ES-I3 (cell line): ENCODE measurements at regions not wholly inside any gene's neighbourhood (a gene's known extent, or its start where the extent isn't known, plus 50 kb on each side); places are given as distances from the start of the nearest gene placed in this dataset.
"Not testable (repeated sequence)": the region's sequence is repeated elsewhere in the genome, so short reads cannot be mapped to it uniquely, and the experiment has no call there.

Experiments used
- H3K36me3 ChIP-seq: 2 replicates; pipeline ENCODE4 v1.6.1; 2013; ENCODE audit warnings: mild to moderate bottlenecking, low read length, control low read depth, moderate library complexity; ENCODE audit not compliant: insufficient read depth
- H3K4me1 ChIP-seq: 2 replicates; pipeline ENCODE4 v1.6.1; 2013; ENCODE audit warnings: mild to moderate bottlenecking, control low read depth, low read length; ENCODE audit not compliant: insufficient read depth
- H3K9ac ChIP-seq: 2 replicates; pipeline ENCODE4 v1.6.1; 2013; ENCODE audit warnings: low read depth, mild to moderate bottlenecking, low read length, moderate library complexity
- H3K9me3 ChIP-seq: 2 replicates; pipeline ENCODE4 v1.6.1; 2013; ENCODE audit warnings: mild to moderate bottlenecking, low read length, moderate library complexity; ENCODE audit not compliant: control insufficient read depth, insufficient read depth

DNA sequence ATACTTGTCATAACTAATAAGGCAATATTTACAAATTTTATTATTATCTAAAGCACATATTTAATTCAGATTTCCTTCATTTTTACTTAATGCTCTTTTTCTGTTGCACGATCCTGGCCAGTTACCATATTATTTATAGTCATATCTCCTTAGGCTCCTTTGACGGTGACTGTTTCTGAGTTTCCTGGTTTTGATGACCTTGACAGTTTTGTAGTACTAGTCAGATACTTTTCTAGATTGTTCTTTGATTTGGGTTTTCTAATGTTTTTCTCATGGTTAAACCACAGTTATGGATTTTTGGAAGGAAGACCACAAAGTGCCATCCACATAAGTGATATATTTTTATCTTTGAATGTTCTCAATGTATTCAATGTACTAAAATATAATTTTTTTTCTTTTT, 171.0 kb upstream of the NANOGP8 start:
- Histone ChIP-seq H3K9ac (no peak overlapping the region), H3K4me1 (peaks cover 42% of the 10 kb centered on the region), H3K9me3 (no peaks in the 10 kb centered on the region), H3K36me3 (no peaks in the 10 kb centered on the region)

GRCh38 chr15:35254908-35255307, 169.8 kb upstream of the NANOGP8 start:
- peaks cover 42% of the 10 kb centered on the region for H3K4me1 ChIP-seq
- not testable (repeated sequence) for H3K9me3 ChIP-seq, H3K36me3 ChIP-seq
- H3K9ac ChIP-seq = peak overlapping the region; percentile 3; the same call in 1 of the 2 replicates

- H3K4me1 ChIP-seq = peaks cover 42% of the 10 kb centered on the region
- peak overlapping the region; percentile 10; the same call in 1 of the 2 replicates for H3K9ac ChIP-seq
- H3K36me3 ChIP-seq = no peaks in the 10 kb centered on the region
- H3K9me3 ChIP-seq = no peaks in the 10 kb centered on the region
Observed at GRCh38 chr15:35254062-35254461, 169.0 kb upstream of the NANOGP8 start.

- H3K4me1 ChIP-seq = peaks cover 50% of the 10 kb centered on the region
- H3K9ac ChIP-seq = no peak overlapping the region
- no peaks in the 10 kb centered on the region for H3K36me3 ChIP-seq
- no peaks in the 10 kb centered on the region for H3K9me3 ChIP-seq
Observed at GRCh38 chr15:35252351-35252865, 167.3 kb upstream of the NANOGP8 start.

- Histone ChIP-seq H3K9ac (no peak overlapping the region), H3K4me1 (peaks cover 50% of the 10 kb centered on the region), H3K36me3 (no peaks in the 10 kb centered on the region), H3K9me3 (no peaks in the 10 kb centered on the region)
Observed at GRCh38 chr15:35247150-35247549, 162.1 kb upstream of the NANOGP8 start.

GRCh38 chr15:35246451-35246850, 161.4 kb upstream of the NANOGP8 start:
- Histone ChIP-seq H3K36me3 (no peaks in the 10 kb centered on the region), H3K9ac (peak overlapping the region; percentile 1; the same call in 1 of the 2 replicates), H3K9me3 (no peaks in the 10 kb centered on the region), H3K4me1 (peaks cover 45% of the 10 kb centered on the region)

GRCh38 chr15:35245681-35246080, 160.6 kb upstream of the NANOGP8 start:
- not testable (repeated sequence) for H3K36me3 ChIP-seq, H3K9me3 ChIP-seq, H3K9ac ChIP-seq
- peaks cover 42% of the 10 kb centered on the region for H3K4me1 ChIP-seq

- no peaks in the 10 kb centered on the region for H3K9me3 ChIP-seq
Observed at GRCh38 chr15:35244227-35244626, 159.1 kb upstream of the NANOGP8 start.

DNA sequence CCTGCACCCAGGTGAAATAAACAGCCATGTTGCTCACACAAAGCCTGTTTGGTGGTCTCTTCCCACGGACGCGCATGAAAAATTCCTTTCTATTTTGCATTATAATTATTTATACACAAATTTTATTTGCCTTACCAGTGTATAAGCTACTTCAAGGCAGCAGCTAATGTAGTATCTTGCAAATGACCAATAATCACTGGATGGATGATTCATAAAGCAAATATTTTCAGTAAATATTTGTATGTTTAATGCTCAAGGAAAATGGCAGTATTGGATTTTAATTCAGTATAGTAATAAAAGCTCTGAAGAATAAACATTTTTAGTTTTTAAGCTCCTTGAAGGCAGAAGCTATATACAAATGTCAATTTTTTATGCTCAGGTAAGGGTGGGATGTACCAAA, 158.7 kb upstream of the NANOGP8 start:
- Histone ChIP-seq H3K4me1 (peaks cover 42% of the 10 kb centered on the region), H3K9ac (no peak overlapping the region; the same call in 1 of the 2 replicates), H3K9me3 (no peaks in the 10 kb centered on the region), H3K36me3 (no peaks in the 10 kb centered on the region)

More at GRCh38 chr15:35244227-35244626, 159.1 kb upstream of the NANOGP8 start:
- H3K4me1 ChIP-seq = peaks cover 42% of the 10 kb centered on the region
- H3K9ac ChIP-seq = peak overlapping the region; percentile 4; the same call in 1 of the 2 replicates
- no peaks in the 10 kb centered on the region for H3K36me3 ChIP-seq

DNA sequence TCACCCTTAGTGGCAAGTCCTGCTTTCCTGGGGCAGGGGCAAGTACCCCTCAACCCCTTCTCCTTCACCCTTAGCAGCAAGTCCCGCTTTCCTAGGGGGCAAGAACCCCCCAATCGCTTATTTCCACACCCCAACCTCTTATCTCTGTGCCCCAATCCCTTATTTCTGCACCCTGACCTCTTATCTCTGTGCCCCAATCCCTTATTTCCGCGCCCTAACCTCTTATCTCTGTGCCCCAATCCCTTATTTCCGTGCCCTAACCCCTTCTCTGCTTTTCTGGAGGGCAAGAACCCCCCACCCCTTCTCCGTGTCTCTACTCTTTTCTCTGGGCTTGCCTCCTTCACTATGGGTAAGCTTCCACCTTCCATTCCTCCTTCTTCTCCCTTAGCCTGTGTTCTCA, 154.6 kb upstream of the NANOGP8 start:
- H3K36me3 ChIP-seq, H3K9ac ChIP-seq, H3K9me3 ChIP-seq: not testable (repeated sequence)
- H3K4me1 ChIP-seq = peaks cover 11% of the 10 kb centered on the region; the same call in 1 of the 2 replicates

- H3K4me1 ChIP-seq, H3K36me3 ChIP-seq, H3K9me3 ChIP-seq: not testable (repeated sequence)
- H3K9ac ChIP-seq = 0 out of 2 replicates have a peak overlapping the region, but pooled peaks have one; percentile 19
Observed at GRCh38 chr15:35238448-35238847, 153.4 kb upstream of the NANOGP8 start.

DNA sequence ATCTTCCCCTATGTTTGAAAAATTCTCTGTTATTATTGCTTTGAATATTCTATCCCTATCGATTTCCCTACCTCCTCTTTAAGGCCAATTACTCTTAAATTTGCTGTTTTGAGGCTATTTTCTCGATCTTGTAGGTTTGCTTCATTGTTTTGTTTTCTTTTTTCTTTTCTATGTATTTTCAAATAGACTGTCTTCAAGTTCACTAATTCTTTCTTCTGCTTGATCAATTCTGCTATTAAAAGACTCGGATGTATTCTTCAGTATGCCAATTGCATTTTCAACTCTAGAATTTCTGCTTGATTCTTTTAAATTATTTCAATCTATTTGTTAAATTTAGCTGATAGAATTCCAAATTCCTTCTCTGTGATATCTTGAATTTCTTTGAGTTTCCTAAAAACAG, 144.0 kb upstream of the NANOGP8 start:
- no peak overlapping the region for H3K9ac ChIP-seq
- no peaks in the 10 kb centered on the region for H3K36me3 ChIP-seq
- H3K4me1 ChIP-seq = no peaks in the 10 kb centered on the region

GRCh38 chr15:35218215-35218614, 133.1 kb upstream of the NANOGP8 start:
- H3K9ac ChIP-seq = no peak overlapping the region; the same call in 1 of the 2 replicates
- H3K4me1 ChIP-seq = peaks cover 1% of the 10 kb centered on the region
- no peaks in the 10 kb centered on the region; the same call in 1 of the 2 replicates for H3K36me3 ChIP-seq
- no peaks in the 10 kb centered on the region for H3K9me3 ChIP-seq

More for the DNA sequence above, 144.0 kb upstream of the NANOGP8 start:
- H3K9me3 ChIP-seq = peaks cover 11% of the 10 kb centered on the region

DNA sequence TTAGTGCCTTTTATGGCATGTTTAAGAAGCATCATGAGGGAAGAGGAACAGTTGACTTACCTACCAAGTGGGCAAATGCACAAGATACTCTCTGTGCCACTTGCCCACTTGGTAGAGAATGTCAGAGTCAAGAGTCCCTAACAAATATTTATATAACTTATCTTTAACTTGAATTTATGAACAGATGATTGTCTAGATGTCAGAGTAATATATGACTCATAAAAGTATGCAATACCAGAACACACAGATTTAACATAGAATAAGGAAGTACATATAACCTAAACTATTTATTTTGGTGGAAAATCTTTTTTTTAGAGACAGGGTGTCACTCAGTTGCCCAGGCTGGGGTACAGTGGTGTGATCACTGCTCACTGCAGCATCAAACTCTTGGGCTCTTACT, 130.0 kb upstream of the NANOGP8 start:
- no peaks in the 10 kb centered on the region for H3K9me3 ChIP-seq

DNA sequence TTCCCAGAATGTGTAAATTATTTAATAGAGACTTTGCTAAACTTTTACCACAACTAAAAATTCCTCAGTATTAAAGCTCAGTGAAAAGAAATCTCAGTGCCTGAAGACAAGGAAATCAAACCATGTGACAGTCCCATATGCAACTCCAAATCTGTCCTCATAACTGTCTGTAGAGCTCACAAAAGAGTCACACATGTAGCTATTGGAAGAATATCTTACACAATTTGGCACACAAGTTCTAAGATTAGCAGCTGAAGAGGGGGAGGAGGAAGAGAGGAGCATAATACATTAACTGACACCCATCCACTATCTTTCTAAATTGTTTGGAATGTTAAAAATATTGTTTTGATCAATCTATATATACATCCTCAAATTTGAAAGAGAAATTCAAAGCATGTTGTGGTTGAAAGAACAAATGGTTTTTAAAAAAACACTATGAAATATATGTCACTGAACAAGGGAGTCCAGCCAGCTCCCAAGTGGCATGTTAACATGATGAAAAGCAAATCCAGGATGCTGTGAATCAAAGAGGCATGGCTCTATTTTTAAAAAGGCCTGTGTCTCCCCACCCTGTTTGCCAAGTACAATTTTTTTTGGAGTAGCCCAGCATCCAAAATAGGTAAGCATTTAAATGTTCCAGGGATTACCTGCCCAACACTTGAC, 126.3 kb upstream of the NANOGP8 start:
- Histone ChIP-seq H3K36me3 (no peaks in the 10 kb centered on the region), H3K4me1 (peaks cover 14% of the 10 kb centered on the region), H3K9me3 (no peaks in the 10 kb centered on the region), H3K9ac (no peak overlapping the region)

More for the DNA sequence above, 130.0 kb upstream of the NANOGP8 start:
- no peaks in the 10 kb centered on the region for H3K36me3 ChIP-seq
- H3K4me1 ChIP-seq = peaks cover 14% of the 10 kb centered on the region
- H3K9ac ChIP-seq = no peak overlapping the region
